Amniotic epithelial cell (primary cell): ENCODE measurements at regions not wholly inside any gene's neighbourhood (a gene's known extent, or its start where the extent isn't known, plus 50 kb on each side); places are given as distances from the start of the nearest gene placed in this dataset.
"Not testable (repeated sequence)": the region's sequence is repeated elsewhere in the genome, so short reads cannot be mapped to it uniquely, and the experiment has no call there.

ENCODE experiments used
- DNase-seq: peaks from one replicate; pipeline ENCODE4 v3.0.0-alpha.2; 2010; ENCODE audit warnings: low read depth

DNA sequence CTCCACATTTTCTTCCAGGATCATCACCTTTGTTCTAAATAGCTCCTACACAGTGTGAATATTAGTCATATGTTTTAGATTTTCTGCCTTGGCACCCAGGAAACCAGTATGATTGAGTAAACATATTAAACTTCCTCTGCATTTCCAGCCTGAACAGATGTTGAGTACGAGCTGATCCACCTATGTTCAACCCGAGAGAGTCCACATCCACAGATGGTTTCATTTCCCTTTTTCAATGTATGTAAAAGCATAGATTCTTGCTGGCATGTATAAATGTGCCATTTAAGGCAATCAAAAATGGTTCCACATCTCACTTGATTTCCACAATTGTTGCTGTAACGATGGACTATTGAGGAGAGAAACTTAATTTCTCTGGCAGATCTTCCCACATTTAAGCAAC is 74.2 kb downstream of the ZNF716 start:
- DNase-seq = not testable (repeated sequence)

DNA sequence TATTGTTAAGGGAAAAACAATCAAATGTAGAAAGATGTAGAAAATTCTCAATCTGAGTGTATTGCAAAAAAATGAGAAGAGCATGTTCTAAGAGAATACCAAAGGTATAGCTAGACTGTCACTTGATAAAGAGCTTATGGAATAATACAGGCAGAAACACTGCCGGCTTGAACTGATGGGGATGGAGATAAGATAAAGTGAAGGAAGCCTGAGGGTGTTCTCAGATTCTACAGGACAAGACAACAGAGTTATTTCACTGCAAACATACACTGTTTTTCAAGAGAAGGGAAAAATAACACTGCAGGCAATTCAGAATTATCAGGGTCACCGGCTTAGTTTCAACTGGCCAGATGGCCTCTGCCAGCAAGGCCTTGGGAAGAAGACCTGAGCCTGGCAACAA is 80.0 kb downstream of the ZNF716 start:
- no peak for DNase-seq

DNA sequence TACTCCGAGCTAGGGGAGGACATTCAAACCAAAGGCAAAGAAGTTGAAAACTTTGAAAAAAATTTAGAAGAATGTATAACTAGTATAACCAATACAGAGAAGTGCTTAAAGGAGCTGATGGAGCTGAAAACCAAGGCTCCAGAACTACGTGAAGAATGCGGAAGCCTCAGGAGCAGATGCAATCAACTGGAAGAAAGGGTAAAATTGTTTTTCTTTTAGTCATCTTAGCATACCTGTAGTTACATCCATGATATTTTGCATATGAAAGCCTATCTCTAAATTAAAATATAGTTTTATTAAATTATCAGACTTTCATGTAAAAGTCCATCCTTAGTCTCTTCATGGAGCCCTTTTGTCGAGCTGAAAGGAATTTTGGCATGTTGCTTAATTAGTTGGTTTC is 90.7 kb downstream of the ZNF716 start:
- DNase-seq = not testable (repeated sequence)

DNA sequence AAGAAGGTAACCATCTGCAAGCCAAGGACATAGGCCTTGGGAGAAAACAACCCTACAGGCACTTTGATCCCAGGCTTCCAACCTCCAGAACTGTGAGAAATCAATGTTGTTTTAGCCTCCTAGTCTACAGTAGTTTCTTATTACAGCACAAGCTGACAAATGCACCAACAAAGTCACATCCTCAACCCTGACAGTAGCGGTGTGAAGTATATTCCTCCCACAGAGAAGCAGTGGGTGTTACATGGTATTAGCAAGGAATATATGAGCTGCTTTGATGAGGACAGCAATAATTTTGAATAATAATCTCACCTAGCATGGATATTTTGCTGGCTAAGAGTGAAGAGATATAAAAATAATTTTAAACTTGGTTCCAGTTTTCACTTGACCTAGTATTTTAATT is 92.4 kb downstream of the ZNF716 start:
- not testable (repeated sequence) for DNase-seq

DNA sequence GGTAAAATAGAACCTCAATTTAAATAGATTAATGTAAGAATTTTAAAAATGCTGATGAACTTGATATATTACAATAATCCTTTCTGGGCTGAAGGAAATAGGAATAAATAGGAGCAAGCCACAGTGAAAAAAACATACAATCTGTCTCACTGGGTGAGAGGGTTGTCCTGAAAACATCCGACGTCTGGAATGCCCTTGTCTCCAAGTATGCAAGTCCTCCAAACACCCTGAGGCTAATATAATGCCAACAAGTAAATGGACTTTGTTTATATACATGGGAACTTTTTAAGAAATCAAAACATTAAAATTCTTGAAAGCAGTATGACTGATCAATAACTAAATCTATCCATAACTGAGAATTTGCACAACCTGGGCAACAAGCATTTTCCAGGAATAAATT is 97.4 kb downstream of the ZNF716 start:
- not testable (repeated sequence) for DNase-seq

DNA sequence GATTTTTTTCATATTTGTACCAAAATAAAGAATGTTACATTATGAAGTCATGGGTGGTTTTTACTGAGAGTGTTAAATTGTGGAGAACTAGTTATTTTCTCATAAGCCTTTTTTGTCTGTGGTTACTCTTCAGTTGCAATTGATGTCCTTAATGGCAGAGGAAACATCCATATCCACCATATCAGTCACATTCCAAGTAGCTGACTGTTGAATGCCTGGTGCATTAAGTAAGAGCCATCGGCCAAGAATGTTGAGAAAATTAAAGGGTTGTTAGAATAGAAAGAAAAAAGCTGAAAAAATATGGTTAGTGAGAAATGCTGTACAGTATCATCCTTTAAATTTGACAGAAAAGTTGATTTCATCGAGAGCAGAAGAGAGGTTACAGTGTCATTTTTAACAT is 100.0 kb downstream of the ZNF716 start:
- peak; percentile 0 for DNase-seq

DNA sequence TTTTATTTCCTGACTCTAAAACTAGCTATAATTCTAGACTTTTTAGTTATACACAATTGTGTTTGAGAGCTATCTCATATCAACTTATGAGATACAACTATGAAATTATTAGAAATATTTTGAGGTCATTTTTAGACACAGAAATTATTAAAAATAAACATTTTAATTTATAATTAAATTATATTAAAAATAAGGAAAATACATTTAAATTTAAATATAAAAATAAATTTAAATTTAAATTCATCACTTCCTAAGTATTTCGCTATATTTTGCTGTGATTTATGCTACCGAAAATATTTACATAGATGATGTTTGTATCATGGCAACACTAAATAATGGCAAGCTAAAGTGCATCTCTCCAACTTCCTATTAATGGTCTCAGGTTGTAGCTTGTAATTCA is 105.7 kb downstream of the ZNF716 start:
- not testable (repeated sequence) for DNase-seq

DNA sequence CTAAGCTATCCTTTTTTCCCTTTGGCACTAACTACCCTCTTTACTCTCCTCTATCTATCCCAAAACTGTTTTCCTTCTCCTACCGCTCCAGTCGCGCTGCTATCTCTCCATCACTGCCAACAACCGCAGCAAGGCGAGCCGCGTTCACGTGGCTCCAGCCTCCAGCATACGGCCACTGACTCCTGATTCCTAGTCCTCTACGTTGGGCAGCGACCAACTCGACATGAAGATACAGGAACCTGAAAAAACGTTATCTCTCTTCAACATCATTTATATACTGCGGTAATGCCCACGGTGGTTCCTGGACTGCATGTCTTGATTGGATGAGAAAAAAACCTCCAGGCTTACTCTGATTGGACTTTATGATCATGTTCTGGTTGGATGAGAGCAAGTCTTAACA is 129.5 kb downstream of the ZNF716 start:
- DNase-seq = no peak
